Astrocyte (in vitro differentiated cells and primary cell): ENCODE measurements at regions not wholly inside any gene's neighbourhood (a gene's known extent, or its start where the extent isn't known, plus 50 kb on each side); places are given as distances from the start of the nearest gene placed in this dataset.

Source experiments
- DNase-seq: peaks from one replicate; pipeline ENCODE4 v3.0.0-alpha.2; 2010; ENCODE audit warnings: low read depth
- FAIRE-seq: peaks from 2 replicates; lab custom pipeline; 2011; peaks lifted over from hg19 to GRCh38; lab: Jason Lieb, UNC
- H2AFZ ChIP-seq: 2 replicates; pipeline ENCODE4 v1.6.0; 2012; ENCODE audit warnings: low read depth, low read length, inconsistent platforms
- H3K27ac ChIP-seq: 2 replicates; pipeline ENCODE4 v1.5.1; 2011; ENCODE audit warnings: low read depth, low read length, inconsistent platforms
- H3K27me3 ChIP-seq: 2 replicates; pipeline ENCODE4 v1.6.0; 2011; ENCODE audit warnings: low read length, inconsistent platforms; ENCODE audit not compliant: insufficient read depth
- H3K36me3 ChIP-seq: 2 replicates; pipeline ENCODE4 v1.5.1; 2011; ENCODE audit warnings: low read length, inconsistent platforms; ENCODE audit not compliant: insufficient read depth
- H3K4me1 ChIP-seq: 2 replicates; pipeline ENCODE4 v1.5.1; 2011; ENCODE audit warnings: low read length, inconsistent platforms; ENCODE audit not compliant: insufficient read depth
- H3K4me2 ChIP-seq: 2 replicates; pipeline ENCODE4 v1.6.0; 2012; ENCODE audit warnings: low read length, inconsistent platforms
- H3K4me3 ChIP-seq: 2 replicates; pipeline ENCODE4 v1.5.1; 2011; ENCODE audit warnings: low read depth, mild to moderate bottlenecking, low read length, inconsistent platforms; ENCODE audit not compliant: insufficient read depth
- H3K79me2 ChIP-seq: 2 replicates; pipeline ENCODE4 v1.6.0; 2012; ENCODE audit warnings: mild to moderate bottlenecking, low read length, inconsistent platforms; ENCODE audit not compliant: insufficient read depth
- H3K9ac ChIP-seq: 2 replicates; pipeline ENCODE4 v1.6.0; 2012; ENCODE audit warnings: mild to moderate bottlenecking, low read length, inconsistent platforms
- H3K9me3 ChIP-seq: 2 replicates; pipeline ENCODE4 v1.5.1; 2012; ENCODE audit warnings: low read depth, mild to moderate bottlenecking, low read length, inconsistent platforms; ENCODE audit not compliant: insufficient read depth
- H4K20me1 ChIP-seq: 2 replicates; pipeline ENCODE4 v1.6.0; 2012; ENCODE audit warnings: low read length, inconsistent platforms; ENCODE audit not compliant: insufficient read depth
- H3K27ac Mint-ChIP-seq: one replicate; pipeline ENCODE4 v1.8.0; 2021; ENCODE audit warnings: mild to moderate bottlenecking, mixed read lengths; ENCODE audit not compliant: unreplicated experiment
- H3K27me3 Mint-ChIP-seq: one replicate; pipeline ENCODE4 v1.8.0; 2021; ENCODE audit warnings: low read depth, mixed read lengths; ENCODE audit not compliant: unreplicated experiment
- H3K36me3 Mint-ChIP-seq: one replicate; pipeline ENCODE4 v1.8.0; 2021; ENCODE audit warnings: low read depth, mixed read lengths; ENCODE audit not compliant: unreplicated experiment
- H3K4me1 Mint-ChIP-seq: one replicate; pipeline ENCODE4 v1.8.0; 2021; ENCODE audit warnings: low read depth, mixed read lengths; ENCODE audit not compliant: unreplicated experiment
- H3K4me3 Mint-ChIP-seq: one replicate; pipeline ENCODE4 v1.8.0; 2021; ENCODE audit warnings: mild to moderate bottlenecking, moderate library complexity, mixed read lengths; ENCODE audit not compliant: unreplicated experiment
- H3K9me3 Mint-ChIP-seq: one replicate; pipeline ENCODE4 v1.8.0; 2021; ENCODE audit warnings: mild to moderate bottlenecking, mixed read lengths; ENCODE audit not compliant: unreplicated experiment
- CTCF ChIP-seq: IDR thresholded peaks from 2 replicates; pipeline ENCODE4 v1.5.1; 2011; ENCODE audit warnings: low read depth, mild to moderate bottlenecking, inconsistent platforms, low read length, moderate library complexity; ENCODE audit not compliant: insufficient read depth
- EZH2 ChIP-seq: IDR thresholded peaks from 2 replicates; pipeline ENCODE4 v1.6.1; 2012; ENCODE audit warnings: mild to moderate bottlenecking, low read length, inconsistent platforms; ENCODE audit not compliant: insufficient read depth

DNA sequence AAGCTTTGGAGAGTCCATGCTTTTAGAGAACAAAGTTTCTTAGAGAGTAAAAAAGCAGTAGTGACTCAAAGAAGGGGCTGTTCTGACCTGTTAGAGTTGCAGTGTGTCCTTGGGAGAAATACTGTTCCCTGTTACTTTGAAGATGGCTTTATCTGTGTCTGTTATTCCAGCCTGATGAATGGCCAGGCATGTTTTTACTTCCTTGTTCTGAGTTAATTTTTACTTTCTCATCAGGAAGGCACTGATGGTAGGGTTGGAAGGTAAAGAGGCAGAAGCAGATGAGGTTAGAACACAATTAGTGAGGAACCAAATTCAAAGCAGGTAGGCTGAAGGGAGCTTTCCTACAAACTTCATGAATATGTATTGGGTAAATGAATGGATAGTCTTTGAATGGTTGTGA, 138.5 kb upstream of the PRKCQ start:
- Histone ChIP-seq H3K4me3 (no peak overlapping the region), H2AFZ (no peak overlapping the region), H3K9ac (no peak overlapping the region), H4K20me1 (no peaks in the 10 kb centered on the region), H3K79me2 (no peaks in the 10 kb centered on the region), H3K36me3 (no peaks in the 10 kb centered on the region), H3K27me3 (no peaks in the 10 kb centered on the region), H3K4me2 (no peak overlapping the region), H3K9me3 (no peaks in the 10 kb centered on the region), H3K4me1 (peaks cover 22% of the 10 kb centered on the region), H3K27ac (no peak overlapping the region)
- no peaks in the 10 kb centered on the region for H3K36me3 Mint-ChIP-seq
- H3K27me3 Mint-ChIP-seq, result peaks cover 3% of the 10 kb centered on the region
- TF ChIP-seq EZH2, result no peak
- no peak for TF ChIP-seq CTCF
- peaks cover 23% of the 10 kb centered on the region for H3K4me1 Mint-ChIP-seq
- FAIRE-seq, result no peak
- H3K9me3 Mint-ChIP-seq, result no peaks in the 10 kb centered on the region
- no peak overlapping the region for H3K4me3 Mint-ChIP-seq
- no peak overlapping the region for H3K27ac Mint-ChIP-seq
- no peak for DNase-seq

DNA sequence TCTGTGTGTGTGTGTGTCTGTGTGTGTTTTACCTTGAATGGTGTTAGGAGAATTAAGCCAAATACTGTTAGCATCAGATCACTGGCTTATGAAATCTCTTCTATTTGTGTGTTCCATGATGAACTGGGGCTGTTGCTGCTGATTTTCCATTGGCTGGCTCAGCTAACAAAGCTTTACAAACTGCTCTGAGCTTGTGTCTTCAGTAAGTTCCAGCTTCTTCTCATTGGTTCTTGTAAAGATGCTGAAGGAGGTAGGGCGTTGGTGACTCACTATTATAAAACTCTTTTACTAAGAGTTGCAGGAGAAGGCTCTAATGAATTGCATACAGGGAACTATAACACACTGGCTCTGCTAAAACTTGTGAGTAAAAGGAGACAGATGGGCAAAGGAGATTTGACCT, 136.4 kb upstream of the PRKCQ start:
- Mint-ChIP-seq H3K9me3 (no peaks in the 10 kb centered on the region), H3K27ac (no peak overlapping the region), H3K4me3 (no peak overlapping the region), H3K4me1 (peaks cover 8% of the 10 kb centered on the region), H3K27me3 (peaks cover 9% of the 10 kb centered on the region), H3K36me3 (no peaks in the 10 kb centered on the region)
- Histone ChIP-seq H3K9me3 (no peaks in the 10 kb centered on the region), H4K20me1 (no peaks in the 10 kb centered on the region), H3K27me3 (peaks cover 4% of the 10 kb centered on the region), H3K27ac (no peak overlapping the region), H3K79me2 (no peaks in the 10 kb centered on the region), H3K4me1 (peaks cover 4% of the 10 kb centered on the region), H3K4me3 (no peak overlapping the region), H3K4me2 (no peak overlapping the region), H3K36me3 (no peaks in the 10 kb centered on the region), H3K9ac (no peak overlapping the region), H2AFZ (no peak overlapping the region)
- no peak for TF ChIP-seq CTCF
- no peak for TF ChIP-seq EZH2
- FAIRE-seq (no peak), DNase-seq (peak; percentile 27)

- H3K4me1 ChIP-seq, result no peaks in the 10 kb centered on the region
- Mint-ChIP-seq H3K4me1 (peaks cover 3% of the 10 kb centered on the region), H3K27ac (no peak overlapping the region), H3K36me3 (no peaks in the 10 kb centered on the region), H3K4me3 (no peak overlapping the region), H3K9me3 (no peaks in the 10 kb centered on the region), H3K27me3 (peaks cover 20% of the 10 kb centered on the region)
- H3K27me3 ChIP-seq, result peaks cover 9% of the 10 kb centered on the region
- H4K20me1 ChIP-seq, result no peaks in the 10 kb centered on the region
- no peak overlapping the region for H3K4me2 ChIP-seq
- H3K4me3 ChIP-seq, result no peak overlapping the region
- H3K36me3 ChIP-seq, result no peaks in the 10 kb centered on the region
- no peaks in the 10 kb centered on the region for H3K9me3 ChIP-seq
- no peak for FAIRE-seq
- H3K9ac ChIP-seq, result no peak overlapping the region
- TF ChIP-seq EZH2 (no peak), CTCF (no peak)
- H3K79me2 ChIP-seq, result no peaks in the 10 kb centered on the region
- no peak overlapping the region for H2AFZ ChIP-seq
- no peak for DNase-seq
- no peak overlapping the region for H3K27ac ChIP-seq
Observed at GRCh38 chr10:6713716-6714115, 133.6 kb upstream of the PRKCQ start.
